ENCODE measurements at regions not wholly inside any gene's neighbourhood (a gene's known extent, or its start where the extent isn't known, plus 50 kb on each side); places are given as distances from the start of the nearest gene placed in this dataset.
"Not testable (repeated sequence)": the region's sequence is repeated elsewhere in the genome, so short reads cannot be mapped to it uniquely, and the experiment has no call there.

- H3K36me3 ChIP-seq (ENCODE audit: control insufficient read depth, low read depth, low read length), result no peaks in the 10 kb centered on the region
- no peak overlapping the region for H3K4me3 ChIP-seq (ENCODE audit: low read length)
- H3K9me3 ChIP-seq (ENCODE audit: control insufficient read depth, low read depth, low read length), result no peaks in the 10 kb centered on the region
- no peaks in the 10 kb centered on the region for H3K27me3 ChIP-seq (ENCODE audit: control insufficient read depth, insufficient read depth, low read length)
- no peak overlapping the region for H3K9ac ChIP-seq (ENCODE audit: low read length)
- no peak overlapping the region for H3K27ac ChIP-seq (ENCODE audit: low read length)
- H3K4me1 ChIP-seq (ENCODE audit: control insufficient read depth, low read depth, low read length), result no peaks in the 10 kb centered on the region
Measured at GRCh38 chr2:51778806-51779205, 746.9 kb upstream of the NRXN1 start.

GRCh38 chr2:51774606-51775005 lies 742.7 kb upstream of the NRXN1 start:
- not testable (repeated sequence) for H3K27ac ChIP-seq (ENCODE audit: low read length); H3K9me3 ChIP-seq (ENCODE audit: control insufficient read depth, low read depth, low read length); H3K9ac ChIP-seq (ENCODE audit: low read length)

DNA sequence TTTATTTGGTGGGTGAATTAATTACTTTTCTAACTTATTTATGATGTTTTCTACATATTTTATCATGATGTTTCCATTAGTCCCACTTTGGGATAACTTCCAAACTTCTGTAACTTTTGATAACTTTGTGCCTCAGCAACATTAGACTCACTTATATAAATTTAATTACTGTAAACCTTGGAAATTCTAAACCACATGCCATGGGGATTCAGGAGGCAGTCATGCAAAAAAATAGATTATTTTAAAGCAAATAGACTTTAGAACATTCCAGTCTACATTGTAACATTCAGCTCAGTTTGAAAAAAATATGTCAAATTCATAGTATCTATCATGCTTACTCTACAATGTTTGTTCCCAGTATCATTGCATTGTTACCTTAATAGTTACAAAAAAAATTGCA lies 728.5 kb upstream of the NRXN1 start:
- no peak overlapping the region for H3K27ac ChIP-seq (ENCODE audit: low read length)
- H3K36me3 ChIP-seq (ENCODE audit: control insufficient read depth, low read depth, low read length), result no peaks in the 10 kb centered on the region
- no peak overlapping the region for H3K4me3 ChIP-seq (ENCODE audit: low read length)
- no peaks in the 10 kb centered on the region for H3K4me1 ChIP-seq (ENCODE audit: control insufficient read depth, low read depth, low read length)
- no peaks in the 10 kb centered on the region for H3K9me3 ChIP-seq (ENCODE audit: control insufficient read depth, low read depth, low read length)
- no peaks in the 10 kb centered on the region for H3K27me3 ChIP-seq (ENCODE audit: control insufficient read depth, insufficient read depth, low read length)
- H3K9ac ChIP-seq (ENCODE audit: low read length), result no peak overlapping the region

More at GRCh38 chr2:51774606-51775005, 742.7 kb upstream of the NRXN1 start:
- H3K36me3 ChIP-seq (ENCODE audit: control insufficient read depth, low read depth, low read length); H3K4me3 ChIP-seq (ENCODE audit: low read length); H3K4me1 ChIP-seq (ENCODE audit: control insufficient read depth, low read depth, low read length); H3K27me3 ChIP-seq (ENCODE audit: control insufficient read depth, insufficient read depth, low read length): not testable (repeated sequence)

GRCh38 chr2:51758081-51758480 lies 726.1 kb upstream of the NRXN1 start:
- H3K27me3 ChIP-seq (ENCODE audit: control insufficient read depth, insufficient read depth, low read length), result no peaks in the 10 kb centered on the region
- no peaks in the 10 kb centered on the region for H3K9me3 ChIP-seq (ENCODE audit: control insufficient read depth, low read depth, low read length)
- H3K36me3 ChIP-seq (ENCODE audit: control insufficient read depth, low read depth, low read length), result no peaks in the 10 kb centered on the region
- H3K27ac ChIP-seq (ENCODE audit: low read length), result no peak overlapping the region
- H3K4me3 ChIP-seq (ENCODE audit: low read length), result no peak overlapping the region
- no peak overlapping the region for H3K9ac ChIP-seq (ENCODE audit: low read length)
- no peaks in the 10 kb centered on the region for H3K4me1 ChIP-seq (ENCODE audit: control insufficient read depth, low read depth, low read length)

DNA sequence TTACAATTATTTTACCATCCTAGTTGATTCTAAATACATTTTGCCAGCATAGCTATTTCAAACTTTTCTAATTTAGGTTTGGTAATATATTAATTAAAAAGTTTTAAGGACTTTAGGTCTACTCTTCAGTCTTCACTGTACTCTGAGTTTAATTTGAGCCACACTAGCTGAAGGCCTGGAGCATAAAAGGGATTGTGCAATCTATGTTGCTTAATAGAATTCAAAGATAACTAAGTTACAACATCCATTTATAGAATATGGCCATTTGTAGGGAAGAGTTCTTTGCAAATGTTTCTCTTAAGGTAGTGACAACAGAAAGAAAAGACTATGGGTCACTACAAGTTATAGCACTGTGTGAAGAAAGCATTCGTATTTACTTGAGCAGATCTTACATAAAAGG lies 702.2 kb upstream of the NRXN1 start:
- no peaks in the 10 kb centered on the region for H3K27me3 ChIP-seq (ENCODE audit: control insufficient read depth, insufficient read depth, low read length)
- no peaks in the 10 kb centered on the region for H3K9me3 ChIP-seq (ENCODE audit: control insufficient read depth, low read depth, low read length)
- H3K4me1 ChIP-seq (ENCODE audit: control insufficient read depth, low read depth, low read length), result no peaks in the 10 kb centered on the region
- no peak overlapping the region for H3K9ac ChIP-seq (ENCODE audit: low read length)
- no peak overlapping the region for H3K27ac ChIP-seq (ENCODE audit: low read length)
- H3K36me3 ChIP-seq (ENCODE audit: control insufficient read depth, low read depth, low read length), result no peaks in the 10 kb centered on the region
- H3K4me3 ChIP-seq (ENCODE audit: low read length), result no peak overlapping the region

GRCh38 chr2:51723691-51724090 lies 691.8 kb upstream of the NRXN1 start:
- H3K4me1 ChIP-seq (ENCODE audit: control insufficient read depth, low read depth, low read length), result no peaks in the 10 kb centered on the region
- H3K27ac ChIP-seq (ENCODE audit: low read length), result no peak overlapping the region
- H3K27me3 ChIP-seq (ENCODE audit: control insufficient read depth, insufficient read depth, low read length), result no peaks in the 10 kb centered on the region
- H3K9me3 ChIP-seq (ENCODE audit: control insufficient read depth, low read depth, low read length), result no peaks in the 10 kb centered on the region
- H3K36me3 ChIP-seq (ENCODE audit: control insufficient read depth, low read depth, low read length), result no peaks in the 10 kb centered on the region
- no peak overlapping the region for H3K4me3 ChIP-seq (ENCODE audit: low read length)
- H3K9ac ChIP-seq (ENCODE audit: low read length), result no peak overlapping the region

- H3K4me3 ChIP-seq (ENCODE audit: low read length), result no peak overlapping the region
- no peak overlapping the region for H3K9ac ChIP-seq (ENCODE audit: low read length)
- no peaks in the 10 kb centered on the region for H3K27me3 ChIP-seq (ENCODE audit: control insufficient read depth, insufficient read depth, low read length)
- H3K27ac ChIP-seq (ENCODE audit: low read length), result no peak overlapping the region
- H3K36me3 ChIP-seq (ENCODE audit: control insufficient read depth, low read depth, low read length), result no peaks in the 10 kb centered on the region
- no peaks in the 10 kb centered on the region for H3K9me3 ChIP-seq (ENCODE audit: control insufficient read depth, low read depth, low read length)
- H3K4me1 ChIP-seq (ENCODE audit: control insufficient read depth, low read depth, low read length), result no peaks in the 10 kb centered on the region
Measured at GRCh38 chr2:51722311-51722710, 690.4 kb upstream of the NRXN1 start.

- Histone ChIP-seq H3K36me3 (ENCODE audit: control insufficient read depth, low read depth, low read length) (no peaks in the 10 kb centered on the region), H3K4me1 (ENCODE audit: control insufficient read depth, low read depth, low read length) (no peaks in the 10 kb centered on the region), H3K9me3 (ENCODE audit: control insufficient read depth, low read depth, low read length) (no peaks in the 10 kb centered on the region), H3K9ac (ENCODE audit: low read length) (no peak overlapping the region), H3K27me3 (ENCODE audit: control insufficient read depth, insufficient read depth, low read length) (no peaks in the 10 kb centered on the region), H3K27ac (ENCODE audit: low read length) (no peak overlapping the region), H3K4me3 (ENCODE audit: low read length) (no peak overlapping the region)
Measured at GRCh38 chr2:51720826-51721225, 688.9 kb upstream of the NRXN1 start.

- Histone ChIP-seq H3K27ac (ENCODE audit: low read length) (no peak overlapping the region), H3K36me3 (ENCODE audit: control insufficient read depth, low read depth, low read length) (no peaks in the 10 kb centered on the region), H3K27me3 (ENCODE audit: control insufficient read depth, insufficient read depth, low read length) (no peaks in the 10 kb centered on the region), H3K9me3 (ENCODE audit: control insufficient read depth, low read depth, low read length) (no peaks in the 10 kb centered on the region), H3K9ac (ENCODE audit: low read length) (no peak overlapping the region), H3K4me1 (ENCODE audit: control insufficient read depth, low read depth, low read length) (no peaks in the 10 kb centered on the region), H3K4me3 (ENCODE audit: low read length) (no peak overlapping the region)
Measured at GRCh38 chr2:51718881-51719280, 686.9 kb upstream of the NRXN1 start.

DNA sequence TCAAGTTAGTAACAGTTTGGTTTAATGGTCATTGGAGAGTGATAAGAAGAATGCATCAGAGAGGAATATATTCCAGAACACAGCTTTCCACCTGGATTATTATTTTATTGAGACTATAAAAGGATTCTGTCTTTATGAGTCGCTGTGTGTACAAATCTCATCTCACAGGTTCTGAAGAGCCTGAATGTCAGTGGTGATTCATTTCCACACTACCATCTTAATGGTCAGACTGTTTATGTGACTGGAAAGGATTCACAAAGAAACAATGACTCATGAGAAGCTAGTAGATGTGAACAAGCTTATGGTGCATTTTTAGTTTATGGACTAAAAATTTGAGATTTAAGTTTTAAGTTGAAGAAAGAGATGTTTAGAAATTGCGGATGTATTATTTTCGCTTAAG lies 685.4 kb upstream of the NRXN1 start:
- no peak overlapping the region for H3K4me3 ChIP-seq (ENCODE audit: low read length)
- H3K4me1 ChIP-seq (ENCODE audit: control insufficient read depth, low read depth, low read length), result no peaks in the 10 kb centered on the region
- no peak overlapping the region for H3K27ac ChIP-seq (ENCODE audit: low read length)
- H3K9ac ChIP-seq (ENCODE audit: low read length), result no peak overlapping the region
- H3K36me3 ChIP-seq (ENCODE audit: control insufficient read depth, low read depth, low read length), result no peaks in the 10 kb centered on the region
- H3K9me3 ChIP-seq (ENCODE audit: control insufficient read depth, low read depth, low read length), result no peaks in the 10 kb centered on the region
- H3K27me3 ChIP-seq (ENCODE audit: control insufficient read depth, insufficient read depth, low read length), result no peaks in the 10 kb centered on the region

DNA sequence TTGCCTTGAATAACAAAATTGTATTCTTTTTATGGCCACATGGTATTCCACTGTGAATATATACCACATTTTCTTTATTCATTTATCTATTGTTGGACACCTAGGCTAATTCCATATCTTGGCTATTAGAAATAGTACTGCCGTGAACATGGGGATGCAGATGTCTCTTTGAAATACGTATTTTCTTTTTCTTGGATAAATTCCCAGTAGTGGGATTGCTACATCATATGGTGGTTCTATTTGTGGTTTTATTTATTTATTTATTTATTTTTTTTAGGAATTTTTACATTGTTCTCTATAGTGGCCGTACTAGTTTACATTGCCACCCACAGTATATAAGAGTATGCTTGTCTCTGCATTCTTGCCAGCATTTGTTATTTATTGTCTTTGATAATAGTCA lies 679.8 kb upstream of the NRXN1 start:
- Histone ChIP-seq H3K4me1 (ENCODE audit: control insufficient read depth, low read depth, low read length) (no peaks in the 10 kb centered on the region), H3K9me3 (ENCODE audit: control insufficient read depth, low read depth, low read length) (no peaks in the 10 kb centered on the region), H3K27me3 (ENCODE audit: control insufficient read depth, insufficient read depth, low read length) (no peaks in the 10 kb centered on the region), H3K4me3 (ENCODE audit: low read length) (no peak overlapping the region), H3K27ac (ENCODE audit: low read length) (no peak overlapping the region), H3K36me3 (ENCODE audit: control insufficient read depth, low read depth, low read length) (no peaks in the 10 kb centered on the region), H3K9ac (ENCODE audit: low read length) (no peak overlapping the region)

DNA sequence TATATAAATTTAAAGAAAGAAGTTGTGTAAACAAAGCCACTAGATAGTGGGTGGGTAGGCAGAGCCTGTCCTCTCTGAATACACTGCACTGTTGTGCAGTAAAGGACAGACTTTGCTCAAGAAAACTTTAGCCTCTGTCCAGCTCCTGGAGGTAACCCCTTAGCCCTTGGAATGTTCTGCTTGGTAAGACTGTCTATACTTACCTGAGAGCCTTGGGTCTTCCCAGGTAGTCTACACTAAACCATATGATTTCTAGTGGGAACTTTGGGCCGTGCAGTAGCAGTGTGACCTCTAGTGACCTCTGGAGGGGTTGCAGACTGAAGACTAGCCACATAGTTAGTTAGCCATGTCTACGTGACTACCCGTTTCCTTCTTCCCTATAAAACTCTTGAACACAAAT lies 678.3 kb upstream of the NRXN1 start:
- H3K4me3 ChIP-seq (ENCODE audit: low read length), result no peak overlapping the region
- no peaks in the 10 kb centered on the region for H3K9me3 ChIP-seq (ENCODE audit: control insufficient read depth, low read depth, low read length)
- H3K4me1 ChIP-seq (ENCODE audit: control insufficient read depth, low read depth, low read length), result no peaks in the 10 kb centered on the region
- no peaks in the 10 kb centered on the region for H3K36me3 ChIP-seq (ENCODE audit: control insufficient read depth, low read depth, low read length)
- H3K27me3 ChIP-seq (ENCODE audit: control insufficient read depth, insufficient read depth, low read length), result no peaks in the 10 kb centered on the region
- H3K9ac ChIP-seq (ENCODE audit: low read length), result no peak overlapping the region
- no peak overlapping the region for H3K27ac ChIP-seq (ENCODE audit: low read length)
